GM12878 (cell line): ENCODE measurements at regions not wholly inside any gene's neighbourhood (a gene's known extent, or its start where the extent isn't known, plus 50 kb on each side); places are given as distances from the start of the nearest gene placed in this dataset.

ENCODE experiments used
- ATAC-seq: fragments of 200-7000 bp; cut with Tn5 transposase; 3 replicates; pipeline ENCODE4 v1.9.1; 2020; ENCODE audit warnings: mild to moderate bottlenecking, moderate library complexity
- BruUV-seq: library from RNA; stranded (reverse); fragments of 400-500 nt; replicated peaks from 2 replicates; lab custom pipeline; 2021; lab: Mats Ljungman, UMichigan
- CTCF ChIA-PET: fragments of 300-600 bp; sonication (Branson Sonifier 250); formaldehyde crosslinking; extraction: SDS; loops from one replicate; lab custom pipeline; 2021; ENCODE audit warnings: inconsistent platforms; lab: Yijun Ruan, JAX
- POLR2A ChIA-PET: fragments of 350-600 bp; formaldehyde crosslinking; extraction: SDS; loops from one replicate; lab custom pipeline; 2021; ENCODE audit warnings: inconsistent platforms; lab: Charles Lee
- RAD21 ChIA-PET: fragments of 300-600 bp; sonication (Branson Sonifier 250); formaldehyde crosslinking; loops from one replicate; lab custom pipeline; 2023; ENCODE audit warnings: antibody characterized with exemption; ENCODE audit not compliant: unreplicated experiment; lab: Charles Lee
- SMC1A ChIA-PET: fragments of 300-600 bp; sonication (Branson Sonifier 250); formaldehyde crosslinking; loops from one replicate; lab custom pipeline; 2023; ENCODE audit not compliant: unreplicated experiment, uncharacterized antibody; lab: Charles Lee
- DNase-seq: peaks from one replicate; pipeline ENCODE4 v3.0.0-alpha.2; 2011; ENCODE audit warnings: low read depth, low spot score
- FAIRE-seq: peaks from 3 replicates; lab custom pipeline; 2011; peaks lifted over from hg19 to GRCh38; lab: Jason Lieb, UNC
- H2AFZ ChIP-seq: 2 replicates; pipeline ENCODE4 v1.6.0; 2011; ENCODE audit warnings: low read depth, low read length, control low read depth; ENCODE audit not compliant: control insufficient read depth
- H3K27ac ChIP-seq: 2 replicates; pipeline ENCODE4 v1.5.1; 2011; ENCODE audit warnings: control low read depth; ENCODE audit not compliant: control insufficient read depth, insufficient read depth
- H3K27me3 ChIP-seq, 2 experiments: replicated peaks in 1 of 2; 2 replicates each; pipeline versions ENCODE4 v1.6.0 to v1.6.1; 2011; ENCODE audit warnings: low read length in 1 of 2; ENCODE audit not compliant: control insufficient read depth in 2 of 2, insufficient read depth in 2 of 2
- H3K36me3 ChIP-seq, 2 experiments: 2 replicates each; pipeline ENCODE4 v1.5.1; 2011; ENCODE audit warnings: low read length in 1 of 2; ENCODE audit not compliant: control insufficient read depth in 2 of 2, insufficient read depth in 2 of 2
- H3K4me1 ChIP-seq: 2 replicates; pipeline ENCODE4 v1.6.1; 2011; ENCODE audit warnings: mild to moderate bottlenecking, low read length, moderate library complexity, mixed read lengths; ENCODE audit not compliant: control insufficient read depth, insufficient read depth
- H3K4me2 ChIP-seq: 2 replicates; pipeline ENCODE4 v1.6.0; 2011; ENCODE audit warnings: control low read depth; ENCODE audit not compliant: control insufficient read depth, insufficient read depth
- H3K4me3 ChIP-seq: fragments of 200-600 bp; sonication (generic); 2 replicates; pipeline ENCODE4 v1.5.1; 2016
- H3K79me2 ChIP-seq: 2 replicates; pipeline ENCODE4 v1.6.0; 2011; ENCODE audit warnings: low read length; ENCODE audit not compliant: control insufficient read depth, insufficient read depth
- H3K9ac ChIP-seq: 2 replicates; pipeline ENCODE4 v1.8.0; 2011; ENCODE audit warnings: low read length, control low read depth, mixed read lengths; ENCODE audit not compliant: control insufficient read depth, insufficient read depth
- H3K9me3 ChIP-seq: replicated peaks from 3 replicates; pipeline ENCODE4 v1.5.1; 2011; ENCODE audit warnings: mild to moderate bottlenecking, low read length; ENCODE audit not compliant: control insufficient read depth, insufficient read depth
- H4K20me1 ChIP-seq: 2 replicates; pipeline ENCODE4 v1.6.0; 2011; ENCODE audit not compliant: control insufficient read depth, insufficient read depth
- BRCA1 ChIP-seq: IDR thresholded peaks from 2 replicates; pipeline ENCODE4 v1.6.1; 2011; ENCODE audit warnings: low read depth, low read length, improper control_type of control experiment
- CUX1 ChIP-seq: IDR thresholded peaks from 2 replicates; pipeline ENCODE4 v1.6.1; 2012; ENCODE audit warnings: improper control_type of control experiment, low read depth, low read length; ENCODE audit not compliant: insufficient replicate concordance
- MEF2B ChIP-seq: fragments of 450-650 bp; IDR thresholded peaks from 2 replicates; pipeline ENCODE4 v1.6.1; 2018; ENCODE audit warnings: mild to moderate bottlenecking, moderate library complexity; ENCODE audit not compliant: partially characterized antibody, poor library complexity, severe bottlenecking
- NR2C1 ChIP-seq: fragments of 450-650 bp; IDR thresholded peaks from 2 replicates; pipeline ENCODE4 v1.6.1; 2017; ENCODE audit warnings: antibody characterized with exemption, mild to moderate bottlenecking, moderate library complexity
- NR2F1 ChIP-seq: fragments of 450-650 bp; conservative IDR thresholded peaks from 2 replicates; pipeline ENCODE4 v1.6.1; 2017; ENCODE audit warnings: mild to moderate bottlenecking
- RELA ChIP-seq: fragments of 450-650 bp; IDR thresholded peaks from 2 replicates; pipeline ENCODE4 v1.8.0; 2014; ENCODE audit warnings: borderline replicate concordance; ENCODE audit not compliant: partially characterized antibody
- REST ChIP-seq: IDR thresholded peaks from 2 replicates; pipeline ENCODE4 v1.6.1; 2012; ENCODE audit warnings: mild to moderate bottlenecking, low read depth, low read length
- SMARCA5 ChIP-seq: fragments of 450-650 bp; IDR thresholded peaks from 2 replicates; pipeline ENCODE4 v1.6.1; 2017; ENCODE audit warnings: mild to moderate bottlenecking
- YBX1 ChIP-seq: fragments of 450-650 bp; IDR thresholded peaks from 2 replicates; pipeline ENCODE4 v1.6.1; 2016; ENCODE audit warnings: antibody characterized with exemption
- ZNF217 ChIP-seq: fragments of 450-650 bp; IDR thresholded peaks from 2 replicates; pipeline ENCODE4 v1.6.1; 2017; ENCODE audit warnings: antibody characterized with exemption, mild to moderate bottlenecking
- WGBS: methylation state at CpG from one replicate; pipeline ENCODE4 v1.1.6; 2016; ENCODE audit warnings: low lambda C conversion rate; ENCODE audit not compliant: insufficient replicate concordance, insufficient coverage; ENCODE audit errors: missing lambda C conversion rate; 5-methylcytosine and 5-hydroxymethylcytosine counted together
- in situ Hi-C: fragments of 300-500 bp; cut with MboI; formaldehyde crosslinking; loops from 9 replicates; pipeline ENCODE4 v1.14.3; 2018; ENCODE audit warnings: mixed read lengths
- intact Hi-C: fragments of 100-400 bp; cut with micrococcal nuclease; formaldehyde crosslinking; loops from one replicate; pipeline ENCODE4 v1.14.2; 2022; ENCODE audit not compliant: unreplicated experiment

GRCh38 chr3:11706604-11707003 is 62.9 kb upstream of the VGLL4 start:
- no TSS peak for BruUV-seq
- Histone ChIP-seq H3K4me3 (no peak overlapping the region), H3K27me3 (no peaks in the 10 kb centered on the region), H3K4me1 (no peaks in the 10 kb centered on the region), H2AFZ (no peak overlapping the region), H4K20me1 (no peaks in the 10 kb centered on the region), H3K9me3 (peaks cover 1% of the 10 kb centered on the region; the same call in 1 of the 3 replicates), H3K36me3 (no peaks in the 10 kb centered on the region), H3K27ac (no peak overlapping the region), H3K4me2 (no peak overlapping the region), H3K9ac (no peak overlapping the region), H3K79me2 (no peaks in the 10 kb centered on the region)
- intact Hi-C loops: no loop called here
- no peak for DNase-seq
- CTCF ChIA-PET: no interaction called here
- TF ChIP-seq ZNF217 (no peak), NR2F1 (no peak)
- POLR2A ChIA-PET: no interaction called here
- FAIRE-seq: no peak
- whole genome bisulfite sequencing: 97% methylated on average over 5 of the region's 5 CpGs
- in situ Hi-C loops: no loop called here
- no peak for ATAC-seq
- SMC1A ChIA-PET: no interaction called here
- RAD21 ChIA-PET: no interaction called here

- 97% methylated on average over 25 of the region's 27 CpGs for WGBS
- Histone ChIP-seq H3K9me3 (no peaks in the 10 kb centered on the region; the same call in 2 of the 3 replicates), H3K36me3 (no peaks in the 10 kb centered on the region), H4K20me1 (no peaks in the 10 kb centered on the region), H3K27ac (no peak overlapping the region), H3K4me3 (no peak overlapping the region), H3K4me1 (no peaks in the 10 kb centered on the region), H3K79me2 (no peaks in the 10 kb centered on the region), H3K27me3 (no peaks in the 10 kb centered on the region), H3K9ac (no peak overlapping the region), H3K4me2 (no peak overlapping the region), H2AFZ (no peak overlapping the region)
- intact Hi-C loops: no loop called here
- RAD21 ChIA-PET: no interaction called here
- FAIRE-seq (no peak), ATAC-seq (no peak), DNase-seq (no peak)
- no TSS peak for BruUV-seq
- CTCF ChIA-PET: no interaction called here
- in situ Hi-C loops: no loop called here
- SMC1A ChIA-PET: no interaction called here
- POLR2A ChIA-PET: no interaction called here
- TF ChIP-seq BRCA1: no peak
- no peak for TF ChIP-seq NR2C1
- no peak for TF ChIP-seq RELA
- TF ChIP-seq REST: no peak
- TF ChIP-seq SMARCA5: no peak
- TF ChIP-seq YBX1: no peak
- TF ChIP-seq CUX1: no peak
- no peak for TF ChIP-seq MEF2B
Observed at GRCh38 chr3:11705049-11705448, 61.3 kb upstream of the VGLL4 start.
